HepG2 (cell line): ENCODE measurements at regions not wholly inside any gene's neighbourhood (a gene's known extent, or its start where the extent isn't known, plus 50 kb on each side); places are given as distances from the start of the nearest gene placed in this dataset.

ENCODE experiments used
- ATAC-seq: fragments of 200-7000 bp; cut with Tn5 transposase; 3 replicates; pipeline ENCODE4 v1.9.1; 2020; ENCODE audit warnings: mild to moderate bottlenecking, moderate library complexity
- BruUV-seq: library from RNA; stranded (reverse); fragments of 400-500 nt; replicated peaks from 2 replicates; lab custom pipeline; 2021; lab: Mats Ljungman, UMichigan
- CTCF ChIA-PET: fragments of 300-600 bp; formaldehyde crosslinking; extraction: SDS; loops from one replicate; lab custom pipeline; 2021; ENCODE audit warnings: low total read pairs, inconsistent platforms, low intra/inter-chr PET ratio; lab: Yijun Ruan, JAX
- POLR2A ChIA-PET: fragments of 350-600 bp; sonication (Branson Sonifier 250); formaldehyde crosslinking; loops from one replicate; lab custom pipeline; 2020; ENCODE audit warnings: antibody characterized with exemption, inconsistent platforms; lab: Yijun Ruan, JAX
- DNase-seq: peaks from one replicate; pipeline ENCODE4 v3.0.0-alpha.2; 2015; ENCODE audit warnings: low spot score
- FAIRE-seq: peaks from 3 replicates; lab custom pipeline; 2011; peaks lifted over from hg19 to GRCh38; lab: Jason Lieb, UNC
- H2AFZ ChIP-seq: one replicate; pipeline ENCODE4 v1.6.1; 2011; ENCODE audit warnings: low read length, inconsistent platforms
- H3K27ac ChIP-seq: fragments of 300-600 bp; 3 replicates; pipeline ENCODE4 v1.8.0; 2011; ENCODE audit warnings: mixed run types, mild to moderate bottlenecking, mixed read lengths, low read length, inconsistent platforms; ENCODE audit not compliant: insufficient read depth; ENCODE audit errors: extremely low read length
- H3K27me3 ChIP-seq, 2 experiments: fragments of 200-600 bp in 1 of 2; 2 replicates in 1 of 2; 3 replicates in 1 of 2; pipeline versions ENCODE4 v1.6.0 to v1.8.0; 2011; ENCODE audit warnings: low read length in 2 of 2, mild to moderate bottlenecking in 2 of 2, moderate library complexity in 2 of 2, inconsistent platforms in 1 of 2; ENCODE audit not compliant: insufficient read depth in 2 of 2, control insufficient read depth in 1 of 2
- H3K36me3 ChIP-seq, 2 experiments: fragments of 200-600 bp in 1 of 2; replicated peaks in 1 of 2; 2 replicates in 1 of 2; 3 replicates in 1 of 2; pipeline versions ENCODE4 v1.5.1 to v1.8.0; 2011; ENCODE audit warnings: low read length in 2 of 2, inconsistent platforms in 1 of 2; ENCODE audit not compliant: insufficient read depth in 2 of 2, control insufficient read depth in 1 of 2
- H3K4me1 ChIP-seq: 2 replicates; pipeline ENCODE4 v1.5.1; 2012; ENCODE audit warnings: low read length, inconsistent platforms; ENCODE audit not compliant: insufficient read depth
- H3K4me2 ChIP-seq: 2 replicates; pipeline ENCODE4 v1.6.0; 2011; ENCODE audit warnings: low read depth, low read length, inconsistent platforms
- H3K4me3 ChIP-seq, 3 experiments: fragments of 200-600 bp in 1 of 3; sonication (generic), shearing (Covaris generic) in 1 of 3; replicated peaks in 1 of 3; 2 replicates each; pipeline ENCODE4 v1.5.1; 2011 to 2016; ENCODE audit warnings: low read length in 3 of 3, inconsistent platforms in 2 of 3, low read depth in 2 of 3, mild to moderate bottlenecking in 2 of 3, control low read depth in 1 of 3, mixed read lengths in 1 of 3; ENCODE audit not compliant: insufficient read depth in 1 of 3
- H3K79me2 ChIP-seq: one replicate; pipeline ENCODE4 v1.6.1; 2011; ENCODE audit warnings: low read length, inconsistent platforms; ENCODE audit not compliant: insufficient read depth
- H3K9ac ChIP-seq: 2 replicates; pipeline ENCODE4 v1.6.0; 2011; ENCODE audit warnings: mild to moderate bottlenecking, low read depth, low read length, inconsistent platforms; ENCODE audit not compliant: insufficient read depth
- H3K9me3 ChIP-seq: 2 replicates; pipeline ENCODE4 v1.5.1; 2012; ENCODE audit warnings: mild to moderate bottlenecking, low read length
- H4K20me1 ChIP-seq: 2 replicates; pipeline ENCODE4 v1.6.0; 2011; ENCODE audit warnings: inconsistent platforms, mild to moderate bottlenecking, low read length, moderate library complexity; ENCODE audit not compliant: insufficient read depth
- CEBPB ChIP-seq: IDR thresholded peaks from 2 replicates; pipeline ENCODE4 v1.6.1; 2011; ENCODE audit warnings: low read depth, low read length, improper control_type of control experiment, borderline replicate concordance
- DRAP1 ChIP-seq: IDR thresholded peaks from 2 replicates; pipeline ENCODE4 v1.6.1; 2016; ENCODE audit warnings: missing genetic modification reagents, missing compliant biosample characterization
- GABPA ChIP-seq, 2 experiments: IDR thresholded peaks; 2 replicates each; pipeline ENCODE4 v1.6.1; 2011 to 2016; ENCODE audit warnings: low read depth in 2 of 2, low read length in 1 of 2, missing biosample characterization in 1 of 2, missing genetic modification characterization in 1 of 2
- ONECUT2 ChIP-seq: sonication (generic); formaldehyde crosslinking; IDR thresholded peaks from 2 replicates; pipeline ENCODE4 v1.4.0; 2020; ENCODE audit warnings: missing genetic modification reagents
- ZNF720 ChIP-seq: sonication (generic); formaldehyde crosslinking; IDR thresholded peaks from 2 replicates; pipeline ENCODE4 v1.4.0; 2020; ENCODE audit warnings: missing genetic modification reagents
- WGBS: methylation state at CpG from one replicate; pipeline ENCODE4 v1.1.6; 2017; ENCODE audit warnings: low lambda C conversion rate; 5-methylcytosine and 5-hydroxymethylcytosine counted together
- in situ Hi-C: cut with HindIII; loops from 2 replicates; pipeline ENCODE4 v1.10.0; 2017; ENCODE audit warnings: low pct_unique_long_range_greater_than_20kb; ENCODE audit not compliant: extremely low pct_ligation_motif_present
- intact Hi-C: fragments of 100-400 bp; cut with micrococcal nuclease; formaldehyde crosslinking; loops from one replicate; pipeline ENCODE4 v1.10.0; 2022; ENCODE audit not compliant: unreplicated experiment
- TF ChIP-seq, protein P1 (sequence below): sonication (generic); formaldehyde crosslinking; conservative IDR thresholded peaks from 2 replicates; pipeline ENCODE4 v1.5.0; 2020; ENCODE audit warnings: missing genetic modification reagents
- TF ChIP-seq, protein P2 (sequence below): sonication (generic); formaldehyde crosslinking; IDR thresholded peaks from 2 replicates; pipeline ENCODE4 v1.4.0; 2020; ENCODE audit warnings: missing genetic modification reagents

- H3K4me2 ChIP-seq: no peak overlapping the region
- no peak overlapping the region for H2AFZ ChIP-seq
- DNase-seq: no peak
- CTCF ChIA-PET: no interaction called here
- peaks cover 16% of the 10 kb centered on the region for H3K4me1 ChIP-seq
- H4K20me1 ChIP-seq: no peaks in the 10 kb centered on the region
- no peak overlapping the region for H3K4me3 ChIP-seq
- 45% methylated on average over 11 of the region's 11 CpGs for WGBS
- H3K36me3 ChIP-seq: no peaks in the 10 kb centered on the region
- POLR2A ChIA-PET: no interaction called here
- intact Hi-C loops: loop anchor here (2.0 to 10.0 kb wide), 2 partner anchors 387 to 639 kb away; no protein-coding TSS in a partner anchor
- H3K27ac ChIP-seq: no peak overlapping the region
- no peaks in the 10 kb centered on the region for H3K27me3 ChIP-seq
- ATAC-seq: no peak
- no peaks in the 10 kb centered on the region for H3K9me3 ChIP-seq
- no TSS peak for BruUV-seq
- H3K9ac ChIP-seq: no peak overlapping the region
- peak; percentile 41 for TF ChIP-seq CEBPB
- TF ChIP-seq, protein P1, sequence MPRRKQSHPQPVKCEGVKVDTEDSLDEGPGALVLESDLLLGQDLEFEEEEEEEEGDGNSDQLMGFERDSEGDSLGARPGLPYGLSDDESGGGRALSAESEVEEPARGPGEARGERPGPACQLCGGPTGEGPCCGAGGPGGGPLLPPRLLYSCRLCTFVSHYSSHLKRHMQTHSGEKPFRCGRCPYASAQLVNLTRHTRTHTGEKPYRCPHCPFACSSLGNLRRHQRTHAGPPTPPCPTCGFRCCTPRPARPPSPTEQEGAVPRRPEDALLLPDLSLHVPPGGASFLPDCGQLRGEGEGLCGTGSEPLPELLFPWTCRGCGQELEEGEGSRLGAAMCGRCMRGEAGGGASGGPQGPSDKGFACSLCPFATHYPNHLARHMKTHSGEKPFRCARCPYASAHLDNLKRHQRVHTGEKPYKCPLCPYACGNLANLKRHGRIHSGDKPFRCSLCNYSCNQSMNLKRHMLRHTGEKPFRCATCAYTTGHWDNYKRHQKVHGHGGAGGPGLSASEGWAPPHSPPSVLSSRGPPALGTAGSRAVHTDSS (CRISPR knock-in tag): no peak
- TF ChIP-seq, all 625 proteins: peak for 1
- H3K79me2 ChIP-seq: no peaks in the 10 kb centered on the region
- FAIRE-seq: no peak
- in situ Hi-C loops: no loop called here
Measured at GRCh38 chr16:64475627-64476351, 646.1 kb downstream of the CDH11 start.

DNA sequence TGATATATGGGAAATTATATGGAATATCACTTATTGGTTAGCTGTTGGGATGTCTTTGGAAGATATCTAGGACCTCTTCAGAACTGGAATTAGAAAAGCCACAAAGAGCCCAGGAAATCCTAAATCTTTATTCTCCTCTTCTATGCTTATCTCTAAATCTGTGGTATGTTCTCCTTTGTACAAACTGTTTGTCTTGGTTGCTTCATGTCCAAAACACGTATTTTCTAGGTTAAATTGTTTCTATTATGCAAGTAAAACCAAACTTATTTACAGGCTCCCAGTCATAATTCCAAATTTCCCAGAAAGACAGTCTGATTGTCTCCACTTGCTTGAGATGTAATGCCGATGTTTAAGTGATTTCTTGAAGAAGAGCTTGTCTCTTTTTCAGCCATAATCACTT, 650.9 kb downstream of the CDH11 start:
- intact Hi-C loops: loop anchor here (10.0 kb wide), 1 partner anchor 644 kb away; no protein-coding TSS in a partner anchor
- H3K27ac ChIP-seq: no peak overlapping the region
- H3K36me3 ChIP-seq: no peaks in the 10 kb centered on the region
- H4K20me1 ChIP-seq: no peaks in the 10 kb centered on the region
- no peak overlapping the region for H3K4me2 ChIP-seq
- ATAC-seq (no peak), DNase-seq (no peak), FAIRE-seq (no peak)
- CTCF ChIA-PET: no interaction called here
- no peaks in the 10 kb centered on the region for H3K27me3 ChIP-seq
- POLR2A ChIA-PET: no interaction called here
- H3K4me1 ChIP-seq: no peaks in the 10 kb centered on the region
- no peaks in the 10 kb centered on the region for H3K9me3 ChIP-seq
- H3K4me3 ChIP-seq: no peak overlapping the region
- WGBS: 2% methylated on average over 2 of the region's 2 CpGs
- in situ Hi-C loops: no loop called here
- no peak overlapping the region for H3K9ac ChIP-seq
- no TSS peak for BruUV-seq
- H3K79me2 ChIP-seq: no peaks in the 10 kb centered on the region
- no peak overlapping the region for H2AFZ ChIP-seq
- TF ChIP-seq GABPA (IDR thresholded peaks at IDR 0.05; ENCODE audit: low read depth, low read length) (no peak), GABPA (CRISPR knock-in tag; IDR thresholded peaks at IDR 0.05; ENCODE audit: low read depth) (no peak), DRAP1 (CRISPR knock-in tag) (no peak), ONECUT2 (CRISPR knock-in tag) (no peak), ZNF720 (CRISPR knock-in tag) (no peak)
- TF ChIP-seq, protein P2, sequence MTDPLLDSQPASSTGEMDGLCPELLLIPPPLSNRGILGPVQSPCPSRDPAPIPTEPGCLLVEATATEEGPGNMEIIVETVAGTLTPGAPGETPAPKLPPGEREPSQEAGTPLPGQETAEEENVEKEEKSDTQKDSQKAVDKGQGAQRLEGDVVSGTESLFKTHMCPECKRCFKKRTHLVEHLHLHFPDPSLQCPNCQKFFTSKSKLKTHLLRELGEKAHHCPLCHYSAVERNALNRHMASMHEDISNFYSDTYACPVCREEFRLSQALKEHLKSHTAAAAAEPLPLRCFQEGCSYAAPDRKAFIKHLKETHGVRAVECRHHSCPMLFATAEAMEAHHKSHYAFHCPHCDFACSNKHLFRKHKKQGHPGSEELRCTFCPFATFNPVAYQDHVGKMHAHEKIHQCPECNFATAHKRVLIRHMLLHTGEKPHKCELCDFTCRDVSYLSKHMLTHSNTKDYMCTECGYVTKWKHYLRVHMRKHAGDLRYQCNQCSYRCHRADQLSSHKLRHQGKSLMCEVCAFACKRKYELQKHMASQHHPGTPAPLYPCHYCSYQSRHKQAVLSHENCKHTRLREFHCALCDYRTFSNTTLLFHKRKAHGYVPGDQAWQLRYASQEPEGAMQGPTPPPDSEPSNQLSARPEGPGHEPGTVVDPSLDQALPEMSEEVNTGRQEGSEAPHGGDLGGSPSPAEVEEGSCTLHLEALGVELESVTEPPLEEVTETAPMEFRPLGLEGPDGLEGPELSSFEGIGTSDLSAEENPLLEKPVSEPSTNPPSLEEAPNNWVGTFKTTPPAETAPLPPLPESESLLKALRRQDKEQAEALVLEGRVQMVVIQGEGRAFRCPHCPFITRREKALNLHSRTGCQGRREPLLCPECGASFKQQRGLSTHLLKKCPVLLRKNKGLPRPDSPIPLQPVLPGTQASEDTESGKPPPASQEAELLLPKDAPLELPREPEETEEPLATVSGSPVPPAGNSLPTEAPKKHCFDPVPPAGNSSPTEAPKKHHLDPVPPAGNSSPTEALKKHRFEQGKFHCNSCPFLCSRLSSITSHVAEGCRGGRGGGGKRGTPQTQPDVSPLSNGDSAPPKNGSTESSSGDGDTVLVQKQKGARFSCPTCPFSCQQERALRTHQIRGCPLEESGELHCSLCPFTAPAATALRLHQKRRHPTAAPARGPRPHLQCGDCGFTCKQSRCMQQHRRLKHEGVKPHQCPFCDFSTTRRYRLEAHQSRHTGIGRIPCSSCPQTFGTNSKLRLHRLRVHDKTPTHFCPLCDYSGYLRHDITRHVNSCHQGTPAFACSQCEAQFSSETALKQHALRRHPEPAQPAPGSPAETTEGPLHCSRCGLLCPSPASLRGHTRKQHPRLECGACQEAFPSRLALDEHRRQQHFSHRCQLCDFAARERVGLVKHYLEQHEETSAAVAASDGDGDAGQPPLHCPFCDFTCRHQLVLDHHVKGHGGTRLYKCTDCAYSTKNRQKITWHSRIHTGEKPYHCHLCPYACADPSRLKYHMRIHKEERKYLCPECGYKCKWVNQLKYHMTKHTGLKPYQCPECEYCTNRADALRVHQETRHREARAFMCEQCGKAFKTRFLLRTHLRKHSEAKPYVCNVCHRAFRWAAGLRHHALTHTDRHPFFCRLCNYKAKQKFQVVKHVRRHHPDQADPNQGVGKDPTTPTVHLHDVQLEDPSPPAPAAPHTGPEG: no peak
